ENCODE measurements at regions not wholly inside any gene's neighbourhood (a gene's known extent, or its start where the extent isn't known, plus 50 kb on each side); places are given as distances from the start of the nearest gene placed in this dataset.
"Not testable (repeated sequence)": the region's sequence is repeated elsewhere in the genome, so short reads cannot be mapped to it uniquely, and the experiment has no call there.

GRCh38 chr1:85526216-85526615 is 54.3 kb upstream of the CCN1 start:
- TF ChIP-seq CTCF (IDR thresholded peaks at IDR 0.05); POLR2AphosphoS5 (IDR thresholded peaks at IDR 0.05); POLR2A (IDR thresholded peaks at IDR 0.05; ENCODE audit: low read depth); EP300 (IDR thresholded peaks at IDR 0.05): not testable (repeated sequence)

All from esophagus muscularis mucosa (tissue), 4 donors.